CD4-positive, CD25-positive, alpha-beta regulatory T cell (primary cell): ENCODE measurements at regions not wholly inside any gene's neighbourhood (a gene's known extent, or its start where the extent isn't known, plus 50 kb on each side); places are given as distances from the start of the nearest gene placed in this dataset.

Experiments
- ATAC-seq, 2 donors: fragments of 150-1000 bp; cut with Tn5 transposase; one replicate each; pipeline ENCODE4 v1.10.0; 2021; ENCODE audit warnings: low read depth in 2 of 2, moderate number of reproducible peaks in 2 of 2, moderate library complexity in 1 of 2
- DNase-seq, 3 donors: peaks; one replicate each; pipeline versions ENCODE4 v3.0.0 to v3.0.0-alpha.2; 2012 to 2022; ENCODE audit warnings: mixed read lengths in 1 of 3
- H3K27ac ChIP-seq: one replicate; pipeline ENCODE4 v1.7.0; 2013; ENCODE audit warnings: mild to moderate bottlenecking, low read length; ENCODE audit not compliant: insufficient read depth, poor library complexity, severe bottlenecking
- H3K27me3 ChIP-seq: one replicate; pipeline ENCODE4 v1.7.0; 2013; ENCODE audit warnings: low read length; ENCODE audit not compliant: control insufficient read depth, insufficient read depth
- H3K36me3 ChIP-seq: one replicate; pipeline ENCODE4 v1.7.0; 2013; ENCODE audit warnings: mild to moderate bottlenecking, low read length, moderate library complexity; ENCODE audit not compliant: control insufficient read depth, insufficient read depth
- H3K4me1 ChIP-seq: 2 replicates; pipeline ENCODE4 v1.7.0; 2013; ENCODE audit warnings: mild to moderate bottlenecking, low read length; ENCODE audit not compliant: insufficient read depth, control insufficient read depth, poor library complexity, severe bottlenecking
- H3K4me3 ChIP-seq: one replicate; pipeline ENCODE4 v1.7.0; 2013; ENCODE audit warnings: low read depth, mild to moderate bottlenecking, low read length, moderate library complexity
- H3K9me3 ChIP-seq, 2 experiments: 1 replicate in 1 of 2; 2 replicates in 1 of 2; pipeline ENCODE4 v1.7.0; 2013; ENCODE audit warnings: low read length in 2 of 2, mild to moderate bottlenecking in 1 of 2, moderate library complexity in 1 of 2; ENCODE audit not compliant: control insufficient read depth in 2 of 2
- H3K27ac Mint-ChIP-seq, 3 donors: one replicate each; pipeline ENCODE4 v1.8.0; 2020 to 2022; ENCODE audit warnings: mild to moderate bottlenecking in 3 of 3, mixed read lengths in 3 of 3, moderate library complexity in 2 of 3
- H3K27me3 Mint-ChIP-seq: one replicate; pipeline ENCODE4 v1.8.0; 2022; ENCODE audit warnings: mild to moderate bottlenecking, mixed read lengths
- H3K36me3 Mint-ChIP-seq: one replicate; pipeline ENCODE4 v1.8.0; 2020; ENCODE audit warnings: mixed read lengths
- H3K4me1 Mint-ChIP-seq, 4 donors: one replicate each; pipeline ENCODE4 v1.8.0; 2020 to 2022; ENCODE audit warnings: mixed read lengths in 4 of 4, mild to moderate bottlenecking in 1 of 4
- H3K4me3 Mint-ChIP-seq, 4 donors: one replicate each; pipeline ENCODE4 v1.8.0; 2020 to 2022; ENCODE audit warnings: mild to moderate bottlenecking in 4 of 4, mixed read lengths in 4 of 4, moderate library complexity in 3 of 4
- H3K9me3 Mint-ChIP-seq, 7 donors: one replicate each; pipeline ENCODE4 v1.8.0; 2020 to 2022; ENCODE audit warnings: mixed read lengths in 7 of 7, mild to moderate bottlenecking in 3 of 7, moderate library complexity in 2 of 7

GRCh38 chr13:69474011-69474685, 633.5 kb upstream of the ATXN8OS start:
- Mint-ChIP-seq H3K4me3 (no peak overlapping the region), H3K27me3 (no peaks in the 10 kb centered on the region), H3K4me1 (no peaks in the 10 kb centered on the region), H3K27ac (no peak overlapping the region), H3K9me3 (peaks cover 0 to 14% (median 5%) of the 10 kb centered on the region in 7 donors), H3K36me3 (no peaks in the 10 kb centered on the region)
- Histone ChIP-seq H3K4me1 (no peaks in the 10 kb centered on the region), H3K9me3 (peaks cover 0 to 3% of the 10 kb centered on the region in 2 experiments), H3K36me3 (no peaks in the 10 kb centered on the region), H3K27me3 (no peaks in the 10 kb centered on the region), H3K27ac (no peak overlapping the region), H3K4me3 (no peak overlapping the region)
- no peak for DNase-seq
- ATAC-seq = no peak

- Mint-ChIP-seq H3K36me3 (no peaks in the 10 kb centered on the region), H3K4me1 (no peaks in the 10 kb centered on the region)
- H3K4me1 ChIP-seq = no peaks in the 10 kb centered on the region
Observed at GRCh38 chr13:69468624-69469023, 639.0 kb upstream of the ATXN8OS start.

GRCh38 chr13:69461397-69461796, 646.2 kb upstream of the ATXN8OS start:
- ATAC-seq (no peak), DNase-seq (no peak)
- Mint-ChIP-seq H3K4me1 (no peaks in the 10 kb centered on the region), H3K9me3 (peaks cover 0 to 18% (median 5%) of the 10 kb centered on the region in 7 donors), H3K4me3 (no peak overlapping the region), H3K27me3 (no peaks in the 10 kb centered on the region), H3K36me3 (no peaks in the 10 kb centered on the region), H3K27ac (no peak overlapping the region)
- Histone ChIP-seq H3K27ac (no peak overlapping the region), H3K27me3 (no peaks in the 10 kb centered on the region), H3K9me3 (peaks cover 0 to 9% of the 10 kb centered on the region in 2 experiments), H3K4me1 (no peaks in the 10 kb centered on the region), H3K4me3 (no peak overlapping the region), H3K36me3 (no peaks in the 10 kb centered on the region)

More at GRCh38 chr13:69468624-69469023, 639.0 kb upstream of the ATXN8OS start:
- ATAC-seq = no peak
- Mint-ChIP-seq H3K4me3 (no peak overlapping the region), H3K27me3 (no peaks in the 10 kb centered on the region), H3K27ac (no peak overlapping the region), H3K9me3 (peaks cover 0 to 16% (median 5%) of the 10 kb centered on the region in 7 donors)
- no peak for DNase-seq
- H3K27ac ChIP-seq = no peak overlapping the region
- H3K4me3 ChIP-seq = no peak overlapping the region
- no peaks in the 10 kb centered on the region for H3K36me3 ChIP-seq
- no peaks in the 10 kb centered on the region for H3K27me3 ChIP-seq
- H3K9me3 ChIP-seq = peaks cover 0 to 2% of the 10 kb centered on the region in 2 experiments

- Histone ChIP-seq H3K27me3 (no peaks in the 10 kb centered on the region), H3K4me3 (no peak overlapping the region), H3K27ac (no peak overlapping the region), H3K36me3 (no peaks in the 10 kb centered on the region), H3K4me1 (no peaks in the 10 kb centered on the region), H3K9me3 (peaks cover 3 to 9% of the 10 kb centered on the region in 2 experiments)
- Mint-ChIP-seq H3K4me3 (no peak overlapping the region), H3K27me3 (no peaks in the 10 kb centered on the region), H3K36me3 (no peaks in the 10 kb centered on the region), H3K27ac (no peak overlapping the region), H3K9me3 (peaks cover 0 to 25% (median 5%) of the 10 kb centered on the region in 7 donors), H3K4me1 (no peaks in the 10 kb centered on the region)
- ATAC-seq (no peak), DNase-seq (no peak)
Observed at GRCh38 chr13:69459346-69459745, 648.3 kb upstream of the ATXN8OS start.

- no peaks in the 10 kb centered on the region for H3K4me1 Mint-ChIP-seq
- no peaks in the 10 kb centered on the region for H3K27me3 ChIP-seq
- H3K9me3 ChIP-seq = peaks cover 3% of the 10 kb centered on the region in 2 experiments
- no peaks in the 10 kb centered on the region for H3K4me1 ChIP-seq
- no peak for ATAC-seq
- peaks cover 0 to 24% (median 3%) of the 10 kb centered on the region in 7 donors for H3K9me3 Mint-ChIP-seq
- H3K36me3 Mint-ChIP-seq = no peaks in the 10 kb centered on the region
- H3K27ac Mint-ChIP-seq = no peak overlapping the region
- H3K4me3 ChIP-seq = no peak overlapping the region
- no peak overlapping the region for H3K4me3 Mint-ChIP-seq
- no peaks in the 10 kb centered on the region for H3K27me3 Mint-ChIP-seq
- H3K36me3 ChIP-seq = no peaks in the 10 kb centered on the region
- DNase-seq = no peak
- no peak overlapping the region for H3K27ac ChIP-seq
Observed at GRCh38 chr13:69458013-69458412, 649.6 kb upstream of the ATXN8OS start.

- Mint-ChIP-seq H3K4me1 (no peaks in the 10 kb centered on the region), H3K36me3 (no peaks in the 10 kb centered on the region), H3K9me3 (peaks cover 2 to 17% (median 6%) of the 10 kb centered on the region in 7 donors), H3K27me3 (no peaks in the 10 kb centered on the region), H3K4me3 (no peak overlapping the region), H3K27ac (no peak overlapping the region)
- ATAC-seq = no peak
- Histone ChIP-seq H3K27ac (no peak overlapping the region), H3K27me3 (no peaks in the 10 kb centered on the region), H3K4me1 (no peaks in the 10 kb centered on the region), H3K9me3 (no peaks in the 10 kb centered on the region), H3K4me3 (no peak overlapping the region), H3K36me3 (no peaks in the 10 kb centered on the region)
- DNase-seq = no peak
Observed at GRCh38 chr13:69450245-69450644, 657.4 kb upstream of the ATXN8OS start.

- H3K27me3 Mint-ChIP-seq = no peaks in the 10 kb centered on the region
- no peak overlapping the region for H3K27ac Mint-ChIP-seq
- no peak overlapping the region for H3K27ac ChIP-seq
- H3K4me1 Mint-ChIP-seq = no peaks in the 10 kb centered on the region
- H3K9me3 ChIP-seq = peaks cover 14 to 26% of the 10 kb centered on the region in 2 experiments
- no peaks in the 10 kb centered on the region for H3K36me3 ChIP-seq
- DNase-seq = no peak
- ATAC-seq = no peak
- no peaks in the 10 kb centered on the region for H3K36me3 Mint-ChIP-seq
- H3K9me3 Mint-ChIP-seq = peaks cover 0 to 61% (median 22%) of the 10 kb centered on the region in 7 donors
- H3K4me3 ChIP-seq = no peak overlapping the region
- H3K4me3 Mint-ChIP-seq = no peak overlapping the region
- no peaks in the 10 kb centered on the region for H3K27me3 ChIP-seq
- no peaks in the 10 kb centered on the region for H3K4me1 ChIP-seq
Observed at GRCh38 chr13:69425235-69425634, 682.4 kb upstream of the ATXN8OS start.

- no peak overlapping the region for H3K27ac ChIP-seq
- H3K4me3 Mint-ChIP-seq = no peak overlapping the region
- no peak overlapping the region for H3K27ac Mint-ChIP-seq
- H3K36me3 ChIP-seq = no peaks in the 10 kb centered on the region
- no peaks in the 10 kb centered on the region for H3K4me1 Mint-ChIP-seq
- DNase-seq (no peak), ATAC-seq (no peak)
- H3K27me3 Mint-ChIP-seq = no peaks in the 10 kb centered on the region
- H3K9me3 ChIP-seq = peaks cover 14 to 26% of the 10 kb centered on the region in 2 experiments
- H3K36me3 Mint-ChIP-seq = no peaks in the 10 kb centered on the region
- H3K27me3 ChIP-seq = no peaks in the 10 kb centered on the region
- peaks cover 0 to 56% (median 24%) of the 10 kb centered on the region in 7 donors for H3K9me3 Mint-ChIP-seq
- no peaks in the 10 kb centered on the region for H3K4me1 ChIP-seq
- no peak overlapping the region for H3K4me3 ChIP-seq
Observed at GRCh38 chr13:69423844-69424243, 683.8 kb upstream of the ATXN8OS start.
